BLaER1 treated with 17β-estradiol and CSF1 and Interleukin-3, amounts not matched to agents 10 nM and 100 nM (cell line): ENCODE measurements at regions not wholly inside any gene's neighbourhood (a gene's known extent, or its start where the extent isn't known, plus 50 kb on each side); places are given as distances from the start of the nearest gene placed in this dataset.
"Not testable (repeated sequence)": the region's sequence is repeated elsewhere in the genome, so short reads cannot be mapped to it uniquely, and the experiment has no call there.

Experiments used
- H3K27ac ChIP-seq, 11 experiments: shearing (Covaris generic); formaldehyde crosslinking; 2 replicates each; pipeline ENCODE4 v1.8.1; 2022
- H3K27me3 ChIP-seq, 11 experiments: shearing (Covaris generic); formaldehyde crosslinking; 2 replicates each; pipeline ENCODE4 v1.8.1; 2022
- H3K36me3 ChIP-seq, 11 experiments: shearing (Covaris generic); formaldehyde crosslinking; 2 replicates each; pipeline ENCODE4 v1.8.1; 2022
- H3K4me1 ChIP-seq, 10 experiments: shearing (Covaris generic); formaldehyde crosslinking; 2 replicates each; pipeline ENCODE4 v1.8.1; 2022
- H3K4me2 ChIP-seq, 11 experiments: shearing (Covaris generic); formaldehyde crosslinking; 2 replicates each; pipeline ENCODE4 v1.8.1; 2022
- H3K4me3 ChIP-seq, 10 experiments: shearing (Covaris generic); formaldehyde crosslinking; 2 replicates each; pipeline ENCODE4 v1.8.1; 2022
- H3K9ac ChIP-seq, 11 experiments: shearing (Covaris generic); formaldehyde crosslinking; 2 replicates each; pipeline ENCODE4 v1.8.1; 2022
- H3K9me3 ChIP-seq, 11 experiments: shearing (Covaris generic); formaldehyde crosslinking; replicated peaks in 1 of 11; 2 replicates each; pipeline ENCODE4 v1.8.1; 2022
- H4K20me1 ChIP-seq, 11 experiments: shearing (Covaris generic); formaldehyde crosslinking; 2 replicates each; pipeline ENCODE4 v1.8.1; 2022
- Cebpa-rat ChIP-seq, 11 experiments: shearing (Covaris generic); IDR thresholded peaks; 2 replicates each; pipeline ENCODE4 v1.8.1; 2022

- no peak overlapping the region for H3K27ac ChIP-seq
- H3K36me3 ChIP-seq, result no peaks in the 10 kb centered on the region
- no peaks in the 10 kb centered on the region for H3K27me3 ChIP-seq
- no peak for TF ChIP-seq Cebpa-rat (IDR thresholded peaks at IDR 0.05)
- no peak overlapping the region for H3K4me2 ChIP-seq
- H4K20me1 ChIP-seq, result no peaks in the 10 kb centered on the region
- H3K4me3 ChIP-seq, result no peak overlapping the region
- H3K9ac ChIP-seq, result no peak overlapping the region
- H3K4me1 ChIP-seq, result peaks cover under 1 to 17% (median 5%) of the 10 kb centered on the region in 10 experiments; a peak in 18 of 20 replicates
- H3K9me3 ChIP-seq, result 0 out of 22 replicates have a peak, but pooled peaks cover 0 to 7% (median 0%) of the 10 kb centered on the region in 11 experiments
These were observed 154.2 kb downstream of the ZFP64 start for GRCh38 chr20:52037370-52037769.

GRCh38 chr20:52035977-52036376 lies 155.6 kb downstream of the ZFP64 start:
- Histone ChIP-seq H3K4me2 (no peak overlapping the region), H3K4me3 (no peak overlapping the region), H3K4me1 (peaks cover 15 to 31% (median 19%) of the 10 kb centered on the region in 10 experiments), H3K9me3 (0 out of 22 replicates have a peak, but pooled peaks cover 0 to 7% (median 0%) of the 10 kb centered on the region in 11 experiments), H3K27ac (no peak overlapping the region), H3K9ac (no peak overlapping the region), H4K20me1 (no peaks in the 10 kb centered on the region), H3K36me3 (no peaks in the 10 kb centered on the region), H3K27me3 (no peaks in the 10 kb centered on the region)
- TF ChIP-seq Cebpa-rat (IDR thresholded peaks at IDR 0.05), result peak in 4 of 11 experiments; percentile 18 to 69 (median 38); a peak in 6 of 22 replicates

GRCh38 chr20:52035498-52035897 lies 156.1 kb downstream of the ZFP64 start:
- Histone ChIP-seq H3K9me3 (0 out of 22 replicates have a peak, but pooled peaks cover 0 to 7% (median 0%) of the 10 kb centered on the region in 11 experiments), H3K27ac (no peak overlapping the region), H3K4me3 (no peak overlapping the region), H3K27me3 (no peaks in the 10 kb centered on the region), H3K36me3 (no peaks in the 10 kb centered on the region), H4K20me1 (no peaks in the 10 kb centered on the region), H3K4me2 (0 out of 22 replicates have a peak overlapping the region, but pooled peaks of 1 of the 11 experiments have one; percentile 29), H3K9ac (no peak overlapping the region), H3K4me1 (peaks cover 15 to 36% (median 24%) of the 10 kb centered on the region in 10 experiments)
- no peak for TF ChIP-seq Cebpa-rat (IDR thresholded peaks at IDR 0.05)

- Histone ChIP-seq H3K36me3 (no peaks in the 10 kb centered on the region), H3K4me2 (no peak overlapping the region), H3K9ac (no peak overlapping the region), H3K27ac (no peak overlapping the region), H3K9me3 (0 out of 22 replicates have a peak, but pooled peaks cover 0 to 7% (median 0%) of the 10 kb centered on the region in 11 experiments), H3K4me1 (peaks cover 15 to 39% (median 25%) of the 10 kb centered on the region in 10 experiments), H3K27me3 (no peaks in the 10 kb centered on the region), H4K20me1 (no peaks in the 10 kb centered on the region), H3K4me3 (no peak overlapping the region)
- no peak for TF ChIP-seq Cebpa-rat (IDR thresholded peaks at IDR 0.05)
These were observed 157.0 kb downstream of the ZFP64 start for GRCh38 chr20:52034581-52034980.

GRCh38 chr20:52033313-52033712 lies 158.3 kb downstream of the ZFP64 start:
- H3K4me1 ChIP-seq, result peaks cover 15 to 39% (median 25%) of the 10 kb centered on the region in 10 experiments
- no peak overlapping the region for H3K9ac ChIP-seq
- H4K20me1 ChIP-seq, result no peaks in the 10 kb centered on the region
- no peaks in the 10 kb centered on the region for H3K36me3 ChIP-seq
- peak overlapping the region in 2 of 11 experiments; percentile 55 to 59; a peak in 2 of 22 replicates for H3K4me2 ChIP-seq
- H3K27me3 ChIP-seq, result no peaks in the 10 kb centered on the region
- peak overlapping the region in 5 of 11 experiments; percentile 7 to 86 (median 77); a peak in 6 of 22 replicates for H3K27ac ChIP-seq
- 0 out of 22 replicates have a peak, but pooled peaks cover 0 to 7% (median 0%) of the 10 kb centered on the region in 11 experiments for H3K9me3 ChIP-seq
- TF ChIP-seq Cebpa-rat (IDR thresholded peaks at IDR 0.05), result no peak
- no peak overlapping the region for H3K4me3 ChIP-seq

GRCh38 chr20:52032304-52032683 lies 159.3 kb downstream of the ZFP64 start:
- H3K36me3 ChIP-seq, H3K4me3 ChIP-seq, H3K9me3 ChIP-seq, H3K27me3 ChIP-seq, H4K20me1 ChIP-seq: not testable (repeated sequence)
- H3K27ac ChIP-seq, result peak overlapping the region; percentile 10 to 86 (median 77); a peak in 20 of 22 replicates
- H3K4me2 ChIP-seq, result peak overlapping the region; percentile 48 to 79 (median 63)
- peaks cover 15 to 39% (median 25%) of the 10 kb centered on the region in 10 experiments for H3K4me1 ChIP-seq
- H3K9ac ChIP-seq, result peak overlapping the region in 10 of 11 experiments; percentile 4 to 70 (median 59); a peak in 13 of 22 replicates

- 0 out of 22 replicates have a peak, but pooled peaks cover 0 to 7% (median 0%) of the 10 kb centered on the region in 11 experiments for H3K9me3 ChIP-seq
- peaks cover 15 to 39% (median 25%) of the 10 kb centered on the region in 10 experiments for H3K4me1 ChIP-seq
- H3K4me3 ChIP-seq, result no peak overlapping the region
- no peaks in the 10 kb centered on the region for H3K27me3 ChIP-seq
- peak overlapping the region; percentile 42 to 86 (median 77); a peak in 21 of 22 replicates for H3K27ac ChIP-seq
- H3K36me3 ChIP-seq, result no peaks in the 10 kb centered on the region
- H3K4me2 ChIP-seq, result peak overlapping the region; percentile 48 to 79 (median 63)
- H3K9ac ChIP-seq, result peak overlapping the region in 10 of 11 experiments; percentile 4 to 70 (median 59); a peak in 14 of 22 replicates
- TF ChIP-seq Cebpa-rat (IDR thresholded peaks at IDR 0.05), result peak in 9 of 11 experiments; percentile 44 to 86 (median 78); a peak in 16 of 22 replicates
- no peaks in the 10 kb centered on the region for H4K20me1 ChIP-seq
These were observed 159.8 kb downstream of the ZFP64 start for GRCh38 chr20:52031563-52032303.

- peak overlapping the region; percentile 48 to 79 (median 63); a peak in 21 of 22 replicates for H3K4me2 ChIP-seq
These were observed 160.4 kb downstream of the ZFP64 start for GRCh38 chr20:52031206-52031562.

GRCh38 chr20:52029129-52029528 lies 162.4 kb downstream of the ZFP64 start:
- peaks cover 15 to 35% (median 25%) of the 10 kb centered on the region in 10 experiments for H3K4me1 ChIP-seq
- not testable (repeated sequence) for H3K27me3 ChIP-seq, H3K9ac ChIP-seq, H3K4me3 ChIP-seq, H3K27ac ChIP-seq, H4K20me1 ChIP-seq, H3K9me3 ChIP-seq, H3K4me2 ChIP-seq, H3K36me3 ChIP-seq

More at GRCh38 chr20:52031206-52031562, 160.4 kb downstream of the ZFP64 start:
- Histone ChIP-seq H3K27me3 (no peaks in the 10 kb centered on the region), H3K9me3 (0 out of 22 replicates have a peak, but pooled peaks cover 0 to 7% (median 0%) of the 10 kb centered on the region in 11 experiments), H4K20me1 (no peaks in the 10 kb centered on the region), H3K4me3 (no peak overlapping the region), H3K4me1 (peaks cover 15 to 39% (median 25%) of the 10 kb centered on the region in 10 experiments), H3K36me3 (no peaks in the 10 kb centered on the region), H3K9ac (peak overlapping the region in 9 of 11 experiments; percentile 4 to 70 (median 60); a peak in 12 of 22 replicates), H3K27ac (peak overlapping the region in 10 of 11 experiments; percentile 42 to 86 (median 77); a peak in 20 of 22 replicates)
- no peak for TF ChIP-seq Cebpa-rat (IDR thresholded peaks at IDR 0.05)
